G401.6 (cell line): ENCODE measurements at regions not wholly inside any gene's neighbourhood (a gene's known extent, or its start where the extent isn't known, plus 50 kb on each side); places are given as distances from the start of the nearest gene placed in this dataset.

Experiments
- FAIRE-seq: peaks from 2 replicates; lab custom pipeline; 2012; peaks lifted over from hg19 to GRCh38; lab: Jason Lieb, UNC

GRCh38 chr12:89253488-89253887, 98.8 kb downstream of the DUSP6 start:
- FAIRE-seq, result no peak

GRCh38 chr12:89252284-89252683, 100.0 kb downstream of the DUSP6 start:
- no peak for FAIRE-seq

- no peak for FAIRE-seq
These were observed 100.7 kb downstream of the DUSP6 start for GRCh38 chr12:89251342-89252271.

- FAIRE-seq, result no peak
These were observed 101.7 kb downstream of the DUSP6 start for GRCh38 chr12:89250636-89251035.

GRCh38 chr12:89250213-89250612, 102.1 kb downstream of the DUSP6 start:
- FAIRE-seq, result no peak

- FAIRE-seq, result no peak
These were observed 104.3 kb downstream of the DUSP6 start for GRCh38 chr12:89247967-89248366.

- no peak for FAIRE-seq
These were observed 104.8 kb downstream of the DUSP6 start for GRCh38 chr12:89247541-89247942.

GRCh38 chr12:89245090-89245489, 107.2 kb downstream of the DUSP6 start:
- FAIRE-seq, result no peak

- FAIRE-seq, result no peak
These were observed 107.8 kb downstream of the DUSP6 start for GRCh38 chr12:89244536-89244935.

- no peak for FAIRE-seq
These were observed 108.5 kb downstream of the DUSP6 start for GRCh38 chr12:89243771-89244170.

GRCh38 chr12:89239534-89239933, 112.8 kb downstream of the DUSP6 start:
- FAIRE-seq, result no peak

GRCh38 chr12:89238593-89238992, 113.7 kb downstream of the DUSP6 start:
- FAIRE-seq, result no peak

GRCh38 chr12:89237763-89238162, 114.5 kb downstream of the DUSP6 start:
- no peak for FAIRE-seq

- no peak for FAIRE-seq
These were observed 115.4 kb downstream of the DUSP6 start for GRCh38 chr12:89236748-89237383.

GRCh38 chr12:89236237-89236636, 116.1 kb downstream of the DUSP6 start:
- FAIRE-seq, result no peak

- no peak for FAIRE-seq
These were observed 116.9 kb downstream of the DUSP6 start for GRCh38 chr12:89235189-89235993.

- no peak for FAIRE-seq
These were observed 117.8 kb downstream of the DUSP6 start for GRCh38 chr12:89234324-89235114.

GRCh38 chr12:89231686-89232085, 120.6 kb downstream of the DUSP6 start:
- no peak for FAIRE-seq

- no peak for FAIRE-seq
These were observed 121.7 kb downstream of the DUSP6 start for GRCh38 chr12:89230376-89231315.

- no peak for FAIRE-seq
These were observed 123.8 kb downstream of the DUSP6 start for GRCh38 chr12:89228491-89228890.

- no peak for FAIRE-seq
These were observed 124.5 kb downstream of the DUSP6 start for GRCh38 chr12:89227774-89228173.
